ENCODE measurements at regions not wholly inside any gene's neighbourhood (a gene's known extent, or its start where the extent isn't known, plus 50 kb on each side); places are given as distances from the start of the nearest gene placed in this dataset.

- no peak for TF ChIP-seq GATA3 (IDR thresholded peaks at IDR 0.05; ENCODE audit: low read depth, low read length)
- TF ChIP-seq GATA2 (IDR thresholded peaks at IDR 0.05; ENCODE audit: low read depth, low read length): no peak
These were observed 159.2 kb upstream of the SLC7A11 start for GRCh38 chr4:138401334-138401733.

Data from SH-SY5Y (cell line).